ENCODE measurements at regions not wholly inside any gene's neighbourhood (a gene's known extent, or its start where the extent isn't known, plus 50 kb on each side); places are given as distances from the start of the nearest gene placed in this dataset.

DNA sequence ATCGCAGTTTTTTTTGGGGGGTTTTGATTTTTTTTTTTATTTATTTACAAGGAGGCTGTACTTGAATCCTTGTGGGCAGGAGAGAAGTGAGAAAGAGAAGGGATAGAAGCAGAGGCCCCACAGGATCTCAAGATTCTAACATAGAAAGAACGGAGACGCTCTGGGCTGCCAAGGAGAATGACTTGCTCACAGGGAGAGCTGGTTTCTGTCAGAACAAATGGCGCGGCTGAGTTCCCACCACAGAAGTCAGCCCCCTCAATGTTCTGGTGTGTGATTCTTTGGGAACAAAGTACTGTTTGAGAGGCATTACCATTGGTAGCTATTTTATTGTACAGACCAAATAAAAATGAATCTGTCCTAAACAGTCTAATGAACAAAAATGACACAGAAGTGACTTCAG is 80.6 kb downstream of the ATXN3L start:
- H3K27me3 ChIP-seq (ENCODE audit: insufficient read depth, low read depth, severe bottlenecking), result no peaks in the 10 kb centered on the region
- DNase-seq, result no peak
- H3K27ac ChIP-seq, result no peak overlapping the region
- no peak overlapping the region for H3K4me3 ChIP-seq (ENCODE audit: low read depth, low read length)
- no peaks in the 10 kb centered on the region for H3K36me3 ChIP-seq
- no peaks in the 10 kb centered on the region for H3K9me3 ChIP-seq (ENCODE audit: severe bottlenecking)
- TF ChIP-seq, protein P1, sequence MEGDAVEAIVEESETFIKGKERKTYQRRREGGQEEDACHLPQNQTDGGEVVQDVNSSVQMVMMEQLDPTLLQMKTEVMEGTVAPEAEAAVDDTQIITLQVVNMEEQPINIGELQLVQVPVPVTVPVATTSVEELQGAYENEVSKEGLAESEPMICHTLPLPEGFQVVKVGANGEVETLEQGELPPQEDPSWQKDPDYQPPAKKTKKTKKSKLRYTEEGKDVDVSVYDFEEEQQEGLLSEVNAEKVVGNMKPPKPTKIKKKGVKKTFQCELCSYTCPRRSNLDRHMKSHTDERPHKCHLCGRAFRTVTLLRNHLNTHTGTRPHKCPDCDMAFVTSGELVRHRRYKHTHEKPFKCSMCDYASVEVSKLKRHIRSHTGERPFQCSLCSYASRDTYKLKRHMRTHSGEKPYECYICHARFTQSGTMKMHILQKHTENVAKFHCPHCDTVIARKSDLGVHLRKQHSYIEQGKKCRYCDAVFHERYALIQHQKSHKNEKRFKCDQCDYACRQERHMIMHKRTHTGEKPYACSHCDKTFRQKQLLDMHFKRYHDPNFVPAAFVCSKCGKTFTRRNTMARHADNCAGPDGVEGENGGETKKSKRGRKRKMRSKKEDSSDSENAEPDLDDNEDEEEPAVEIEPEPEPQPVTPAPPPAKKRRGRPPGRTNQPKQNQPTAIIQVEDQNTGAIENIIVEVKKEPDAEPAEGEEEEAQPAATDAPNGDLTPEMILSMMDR (IDR thresholded peaks at IDR 0.05; ENCODE audit: low read depth, low read length), result no peak

DNA sequence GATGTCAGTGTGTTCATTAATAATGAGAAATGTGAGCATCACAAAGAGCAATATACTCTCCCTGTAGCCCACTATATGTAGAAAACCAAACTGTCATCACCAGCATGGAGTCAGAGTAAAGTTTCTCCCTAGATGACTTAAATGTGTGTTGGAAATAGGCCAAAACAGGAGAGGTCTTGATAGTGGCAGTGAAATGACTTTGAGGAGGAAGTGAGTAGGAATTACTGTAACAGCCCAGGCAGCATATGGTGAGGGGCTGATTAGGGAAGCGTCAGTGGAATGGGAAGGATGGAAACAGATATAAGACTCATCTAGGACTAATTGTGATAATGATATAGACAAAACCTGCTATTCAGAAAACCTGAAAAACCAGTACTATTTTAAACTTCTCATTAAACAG is 83.9 kb downstream of the ATXN3L start:
- no peak overlapping the region for H3K4me3 ChIP-seq (ENCODE audit: low read depth, low read length)
- TF ChIP-seq, protein P1 (IDR thresholded peaks at IDR 0.05; ENCODE audit: low read depth, low read length), result no peak
- peak; percentile 20 for DNase-seq
- H3K27ac ChIP-seq, result no peak overlapping the region
- H3K27me3 ChIP-seq (ENCODE audit: insufficient read depth, low read depth, severe bottlenecking), result no peaks in the 10 kb centered on the region
- no peaks in the 10 kb centered on the region for H3K9me3 ChIP-seq (ENCODE audit: severe bottlenecking)
- no peaks in the 10 kb centered on the region for H3K36me3 ChIP-seq

DNA sequence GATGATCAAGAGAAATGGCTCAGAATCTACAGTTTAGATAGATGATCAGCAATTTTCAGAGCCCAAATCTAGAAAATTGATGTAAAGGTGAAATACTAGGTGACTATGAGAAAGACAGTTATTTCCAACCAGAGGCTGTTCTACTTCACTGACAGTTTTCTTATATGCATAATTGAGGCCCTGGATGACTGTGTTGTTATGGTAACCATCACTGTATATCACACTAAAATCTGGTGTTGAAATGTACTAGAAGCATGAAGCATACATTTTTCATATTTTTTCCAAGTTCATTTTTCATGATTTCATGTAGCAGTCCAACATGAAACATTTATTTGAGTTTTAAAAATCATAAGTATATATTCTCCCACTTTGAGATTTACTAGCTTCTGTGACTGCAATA is 87.4 kb downstream of the ATXN3L start:
- Histone ChIP-seq H3K9me3 (ENCODE audit: severe bottlenecking) (no peaks in the 10 kb centered on the region), H3K27me3 (ENCODE audit: insufficient read depth, low read depth, severe bottlenecking) (no peaks in the 10 kb centered on the region), H3K4me3 (ENCODE audit: low read depth, low read length) (no peak overlapping the region), H3K36me3 (no peaks in the 10 kb centered on the region), H3K27ac (no peak overlapping the region)
- TF ChIP-seq, protein P1 (IDR thresholded peaks at IDR 0.05; ENCODE audit: low read depth, low read length), result no peak
- DNase-seq, result no peak

DNA sequence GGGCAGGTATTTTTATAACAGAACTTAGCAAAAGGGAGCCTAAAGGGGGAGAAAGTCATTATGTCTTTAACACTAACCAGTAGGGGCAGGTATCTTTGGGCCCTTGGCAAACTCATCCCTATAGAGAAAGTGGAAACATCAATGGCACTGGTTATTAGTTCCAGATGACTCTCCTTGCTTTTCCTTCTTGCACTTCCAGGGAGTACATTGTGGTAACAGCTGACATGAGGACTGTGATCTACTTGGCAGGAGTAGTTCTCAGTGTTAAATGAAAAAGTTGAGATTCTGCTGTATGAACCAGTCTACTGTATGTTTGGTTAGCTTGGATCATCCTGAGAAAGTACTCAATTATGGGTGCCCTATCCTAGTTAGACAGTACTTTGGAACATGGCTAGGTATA is 93.6 kb downstream of the ATXN3L start:
- no peak for DNase-seq

DNA sequence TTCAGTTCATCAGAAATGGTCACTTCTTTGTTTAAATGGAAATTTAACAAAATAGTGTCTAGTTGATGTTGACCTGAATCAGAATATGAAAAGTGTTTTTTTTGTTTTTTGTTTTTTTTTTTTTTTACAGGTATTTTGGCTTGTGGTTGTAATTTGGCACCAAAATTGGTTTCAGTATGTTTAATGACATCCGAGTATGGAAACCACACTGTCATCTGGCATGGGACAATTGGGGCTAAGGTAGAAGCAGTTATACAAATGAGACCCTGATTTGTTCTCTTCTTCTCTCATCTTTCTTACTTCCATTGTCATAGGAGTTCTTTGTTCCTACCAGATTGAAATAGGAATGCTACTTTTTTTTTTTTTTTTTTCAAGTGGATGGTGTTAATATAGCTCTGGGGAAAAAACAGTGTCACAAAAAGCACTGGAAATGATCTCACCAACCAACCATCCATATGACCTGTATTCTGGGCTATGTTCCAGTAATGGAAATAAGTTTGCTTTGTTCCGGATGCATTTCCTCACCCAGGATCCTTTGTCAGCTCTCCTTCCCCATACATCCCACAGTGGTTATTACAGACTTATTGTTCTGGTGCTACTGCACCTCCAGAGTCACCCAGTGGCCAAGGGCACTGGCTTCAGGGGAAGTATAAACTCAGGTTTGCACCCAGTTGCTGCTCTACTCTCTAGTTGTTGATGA is 95.8 kb downstream of the ATXN3L start:
- H3K27ac ChIP-seq, result no peak overlapping the region
- H3K4me3 ChIP-seq (ENCODE audit: low read depth, low read length), result no peak overlapping the region
- TF ChIP-seq, protein P1 (IDR thresholded peaks at IDR 0.05; ENCODE audit: low read depth, low read length), result no peak
- no peaks in the 10 kb centered on the region for H3K27me3 ChIP-seq (ENCODE audit: insufficient read depth, low read depth, severe bottlenecking)
- DNase-seq, result no peak
- no peaks in the 10 kb centered on the region for H3K9me3 ChIP-seq (ENCODE audit: severe bottlenecking)
- no peaks in the 10 kb centered on the region for H3K36me3 ChIP-seq

More for the DNA sequence above, 93.6 kb downstream of the ATXN3L start:
- H3K9me3 ChIP-seq (ENCODE audit: severe bottlenecking), result no peaks in the 10 kb centered on the region
- H3K27ac ChIP-seq, result no peak overlapping the region
- H3K36me3 ChIP-seq, result no peaks in the 10 kb centered on the region
- H3K4me3 ChIP-seq (ENCODE audit: low read depth, low read length), result no peak overlapping the region
- TF ChIP-seq, protein P1 (IDR thresholded peaks at IDR 0.05; ENCODE audit: low read depth, low read length), result no peak
- no peaks in the 10 kb centered on the region for H3K27me3 ChIP-seq (ENCODE audit: insufficient read depth, low read depth, severe bottlenecking)

DNA sequence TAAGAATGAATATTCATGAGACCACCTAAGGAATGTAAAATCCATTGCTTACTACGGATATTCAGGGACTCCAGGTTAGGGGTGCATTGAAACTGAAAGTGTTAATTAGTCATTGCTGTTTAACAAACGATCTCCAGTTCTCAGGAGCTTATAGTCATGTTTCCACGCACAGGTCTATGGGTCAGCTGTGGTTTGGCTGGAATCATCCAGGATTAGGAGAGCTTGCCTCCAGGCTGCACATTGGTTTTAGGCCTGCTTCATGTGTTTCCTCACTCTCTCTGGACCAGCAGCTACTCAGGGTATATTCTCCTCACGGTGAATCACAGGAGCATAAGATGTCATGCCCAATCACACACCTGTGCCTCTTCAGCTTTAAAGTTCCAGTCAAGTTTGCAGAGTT is 98.9 kb downstream of the ATXN3L start:
- TF ChIP-seq, protein P1 (IDR thresholded peaks at IDR 0.05; ENCODE audit: low read depth, low read length), result no peak
- no peak overlapping the region for H3K27ac ChIP-seq
- no peak for DNase-seq
- no peaks in the 10 kb centered on the region for H3K27me3 ChIP-seq (ENCODE audit: insufficient read depth, low read depth, severe bottlenecking)
- no peaks in the 10 kb centered on the region for H3K36me3 ChIP-seq
- no peak overlapping the region for H3K4me3 ChIP-seq (ENCODE audit: low read depth, low read length)
- H3K9me3 ChIP-seq (ENCODE audit: severe bottlenecking), result no peaks in the 10 kb centered on the region
